ENCODE measurements at regions not wholly inside any gene's neighbourhood (a gene's known extent, or its start where the extent isn't known, plus 50 kb on each side); places are given as distances from the start of the nearest gene placed in this dataset.

- peak; percentile 63 for TF ChIP-seq CHD7 (IDR thresholded peaks at IDR 0.05; ENCODE audit: insufficient replicate concordance, low read length)
- no peak for TF ChIP-seq EP300 (IDR thresholded peaks at IDR 0.05; ENCODE audit: borderline replicate concordance in 1 of 2, low read depth in 2 of 2, low read length in 2 of 2)
- no peak for TF ChIP-seq CHD2 (IDR thresholded peaks at IDR 0.05; ENCODE audit: low read length)
- TF ChIP-seq MAFK (IDR thresholded peaks at IDR 0.05; ENCODE audit: low read depth, low read length) = no peak
- no peak for TF ChIP-seq RBBP5 (IDR thresholded peaks at IDR 0.05; ENCODE audit: borderline replicate concordance, low read depth, low read length)
- no peak for TF ChIP-seq CTCF (IDR thresholded peaks at IDR 0.05; ENCODE audit: control extremely low read depth in 1 of 3, insufficient read depth in 1 of 3, low read depth in 1 of 3, low read length in 3 of 3)
- no peak for TF ChIP-seq JUND (IDR thresholded peaks at IDR 0.05; ENCODE audit: low read length)
- no peak for TF ChIP-seq HDAC6 (IDR thresholded peaks at IDR 0.05; ENCODE audit: low read depth, low read length)
- TF ChIP-seq TBP (IDR thresholded peaks at IDR 0.05; ENCODE audit: low read depth, low read length) = no peak
These were observed 1056.9 kb upstream of the ATXN8OS start (continued) for GRCh38 chr13:69050696-69051095.

All from H1 (cell line).